NB4 (cell line): ENCODE measurements at regions not wholly inside any gene's neighbourhood (a gene's known extent, or its start where the extent isn't known, plus 50 kb on each side); places are given as distances from the start of the nearest gene placed in this dataset.
"Not testable (repeated sequence)": the region's sequence is repeated elsewhere in the genome, so short reads cannot be mapped to it uniquely, and the experiment has no call there.

Source experiments
- CTCF ChIP-seq: IDR thresholded peaks from one replicate; pipeline ENCODE4 v1.5.1; 2012; ENCODE audit warnings: low read depth, low read length
- MAX ChIP-seq: IDR thresholded peaks from 2 replicates; pipeline ENCODE4 v1.6.1; 2011; ENCODE audit warnings: low read depth, low read length

GRCh38 chr18:8913606-8914403 lies 188.7 kb upstream of the NDUFV2 start:
- TF ChIP-seq CTCF, MAX: not testable (repeated sequence)
